Esophagus muscularis mucosa (tissue), 4 donors: ENCODE measurements at regions not wholly inside any gene's neighbourhood (a gene's known extent, or its start where the extent isn't known, plus 50 kb on each side); places are given as distances from the start of the nearest gene placed in this dataset.
A peak's percentile ranks its signal among the peaks of the same experiment; 100 is the strongest.

Experiments used
- DNase-seq: peaks from one replicate; pipeline ENCODE4 v3.0.0-alpha.2; 2017; ENCODE audit errors: extremely low spot score
- H3K27ac ChIP-seq, 4 donors: fragments of 200-600 bp; sonication (generic); replicated peaks in 1 of 4; 1 replicate in 3 of 4; 2 replicates in 1 of 4; pipeline ENCODE4 v1.5.1; 2016 to 2019; ENCODE audit warnings: mild to moderate bottlenecking in 1 of 4
- H3K27me3 ChIP-seq, 4 donors: fragments of 200-600 bp; sonication (generic); one replicate each; pipeline versions ENCODE4 v1.5.1 to v1.6.0; 2016 to 2019
- H3K36me3 ChIP-seq, 4 donors: fragments of 200-600 bp; sonication (generic); one replicate each; pipeline ENCODE4 v1.5.1; 2016 to 2019
- H3K4me1 ChIP-seq, 4 donors: fragments of 200-600 bp; sonication (generic); one replicate each; pipeline ENCODE4 v1.5.1; 2016 to 2019
- H3K4me3 ChIP-seq, 4 donors: fragments of 200-600 bp; sonication (generic); 1 replicate in 2 of 4; 2 replicates in 2 of 4; pipeline ENCODE4 v1.5.1; 2016 to 2019; ENCODE audit warnings: mild to moderate bottlenecking in 4 of 4, moderate library complexity in 1 of 4
- H3K9me3 ChIP-seq, 4 donors: fragments of 200-600 bp; sonication (generic); 1 replicate in 3 of 4; 2 replicates in 1 of 4; pipeline ENCODE4 v1.5.1; 2016 to 2019
- CTCF ChIP-seq, 3 experiments: fragments of 200-600 bp in 2 of 3; fragments of 450-650 bp in 1 of 3; sonication (generic) in 2 of 3; IDR thresholded peaks; one replicate each; pipeline ENCODE4 v1.5.1; 2017 to 2019; ENCODE audit warnings: antibody characterized with exemption in 3 of 3, mild to moderate bottlenecking in 2 of 3, moderate library complexity in 1 of 3
- EP300 ChIP-seq: sonication (generic); formaldehyde crosslinking; IDR thresholded peaks from one replicate; pipeline ENCODE4 v1.6.1; 2017; ENCODE audit warnings: antibody characterized with exemption
- POLR2A ChIP-seq: fragments of 450-650 bp; IDR thresholded peaks from one replicate; pipeline ENCODE4 v1.6.1; 2017; ENCODE audit warnings: antibody characterized with exemption, moderate library complexity, mild to moderate bottlenecking, low read depth
- POLR2AphosphoS5 ChIP-seq, 2 donors: sonication (generic); formaldehyde crosslinking; IDR thresholded peaks; one replicate each; pipeline ENCODE4 v1.6.1; 2017; ENCODE audit warnings: antibody characterized with exemption in 2 of 2
- WGBS: methylation state at CpG from one replicate; pipeline ENCODE4 v1.1.5; 2018; 5-methylcytosine and 5-hydroxymethylcytosine counted together
- intact Hi-C: fragments of 100-400 bp; cut with DNase I; formaldehyde crosslinking; loops from one replicate; pipeline ENCODE4 v1.15.1; 2023

- no peaks in the 10 kb centered on the region for H3K27me3 ChIP-seq
- H3K27ac ChIP-seq, result no peak overlapping the region
- intact Hi-C loops, result loop anchor here (5.0 to 10.0 kb wide), 2 partner anchors 880 to 1338 kb away; partner anchors contain the start of gene SEMA6A
- no peaks in the 10 kb centered on the region for H3K9me3 ChIP-seq
- DNase-seq, result no peak
- H3K4me1 ChIP-seq, result peaks cover 0 to 5% (median 0%) of the 10 kb centered on the region in 4 donors
- H3K36me3 ChIP-seq, result no peaks in the 10 kb centered on the region
- TF ChIP-seq EP300 (no peak), CTCF (IDR thresholded peaks at IDR 0.05) (peak; percentile 63 to 88 (median 78)), POLR2A (no peak)
- 39% methylated on average over 11 of the region's 13 CpGs for WGBS
- H3K4me3 ChIP-seq, result peak overlapping the region in 1 of 4 donors; percentile 29
These were observed 880.1 kb upstream of the SEMA6A start for GRCh38 chr5:117454716-117455212.

GRCh38 chr5:117436846-117437245 lies 862.2 kb upstream of the SEMA6A start:
- intact Hi-C loops, result no loop called here
- DNase-seq, result no peak
- 84% methylated on average over 4 of the region's 4 CpGs for WGBS
- Histone ChIP-seq H3K9me3 (no peaks in the 10 kb centered on the region), H3K4me1 (peaks cover 0 to 30% (median 24%) of the 10 kb centered on the region in 4 donors), H3K36me3 (no peaks in the 10 kb centered on the region), H3K27ac (no peak overlapping the region), H3K4me3 (no peak overlapping the region), H3K27me3 (no peaks in the 10 kb centered on the region)
- TF ChIP-seq POLR2AphosphoS5 (IDR thresholded peaks at IDR 0.05) (no peak), EP300 (no peak), CTCF (IDR thresholded peaks at IDR 0.05) (no peak), POLR2A (no peak)

GRCh38 chr5:117435203-117435602 lies 860.6 kb upstream of the SEMA6A start:
- peak overlapping the region in 3 of 4 donors; percentile 25 to 50 (median 44) for H3K27ac ChIP-seq
- H3K9me3 ChIP-seq, result no peaks in the 10 kb centered on the region
- no peak overlapping the region for H3K4me3 ChIP-seq
- H3K4me1 ChIP-seq, result peaks cover 0 to 30% (median 24%) of the 10 kb centered on the region in 4 donors
- no peaks in the 10 kb centered on the region for H3K36me3 ChIP-seq
- 35% methylated on average over 2 of the region's 2 CpGs for WGBS
- no peak for DNase-seq
- H3K27me3 ChIP-seq, result no peaks in the 10 kb centered on the region
- TF ChIP-seq EP300 (no peak), CTCF (IDR thresholded peaks at IDR 0.05) (no peak), POLR2A (no peak), POLR2AphosphoS5 (IDR thresholded peaks at IDR 0.05) (no peak)
- intact Hi-C loops, result no loop called here

GRCh38 chr5:117434254-117434653 lies 859.6 kb upstream of the SEMA6A start:
- no peaks in the 10 kb centered on the region for H3K9me3 ChIP-seq
- intact Hi-C loops, result no loop called here
- peak overlapping the region in 2 of 4 donors; percentile 44 to 50 for H3K27ac ChIP-seq
- H3K4me3 ChIP-seq, result no peak overlapping the region
- no peak for DNase-seq
- H3K36me3 ChIP-seq, result no peaks in the 10 kb centered on the region
- TF ChIP-seq CTCF (IDR thresholded peaks at IDR 0.05) (no peak), POLR2A (no peak), EP300 (no peak), POLR2AphosphoS5 (IDR thresholded peaks at IDR 0.05) (no peak)
- peaks cover 0 to 30% (median 24%) of the 10 kb centered on the region in 4 donors for H3K4me1 ChIP-seq
- no peaks in the 10 kb centered on the region for H3K27me3 ChIP-seq

- DNase-seq, result no peak
- Histone ChIP-seq H3K27me3 (no peaks in the 10 kb centered on the region), H3K36me3 (no peaks in the 10 kb centered on the region), H3K4me1 (peaks cover 0 to 30% (median 24%) of the 10 kb centered on the region in 4 donors), H3K9me3 (no peaks in the 10 kb centered on the region), H3K4me3 (no peak overlapping the region), H3K27ac (peak overlapping the region in 2 of 4 donors; percentile 9 to 44)
- TF ChIP-seq POLR2A, result no peak
- no peak for TF ChIP-seq CTCF (IDR thresholded peaks at IDR 0.05)
- no peak for TF ChIP-seq POLR2AphosphoS5 (IDR thresholded peaks at IDR 0.05)
- no peak for TF ChIP-seq EP300
- WGBS, result 38% methylated on average over 1 of the region's 1 CpG
- intact Hi-C loops, result no loop called here
These were observed 859.2 kb upstream of the SEMA6A start for GRCh38 chr5:117433818-117434217.
